ENCODE measurements at regions not wholly inside any gene's neighbourhood (a gene's known extent, or its start where the extent isn't known, plus 50 kb on each side); places are given as distances from the start of the nearest gene placed in this dataset.

- H2AFZ ChIP-seq (ENCODE audit: low read length) = no peak overlapping the region
- intact Hi-C loops (cut with micrococcal nuclease; ENCODE audit: unreplicated experiment) = no loop called here
- H3K4me1 ChIP-seq (ENCODE audit: insufficient read depth, low read length, poor library complexity, severe bottlenecking) = no peaks in the 10 kb centered on the region
- TF ChIP-seq EZH2phosphoT487 (IDR thresholded peaks at IDR 0.05; ENCODE audit: borderline replicate concordance, low read depth, low read length) (no peak), CTCF (conservative IDR thresholded peaks at IDR 0.05; ENCODE audit: low read length) (no peak)
- ChIA-PET POLR2A (no interaction called here), CTCF (ENCODE audit: unreplicated experiment) (no interaction called here)
- H3K79me2 ChIP-seq (ENCODE audit: insufficient read depth, low read depth, low read length) = no peaks in the 10 kb centered on the region
- H3K4me3 ChIP-seq (ENCODE audit: low read depth, low read length, poor library complexity, severe bottlenecking) = no peak overlapping the region
- no peak overlapping the region for H3K27ac ChIP-seq (ENCODE audit: low read depth, low read length, poor library complexity, severe bottlenecking)
- no peaks in the 10 kb centered on the region for H3K9me2 ChIP-seq (ENCODE audit: insufficient read depth, low read length)
- no peak for DNase-seq (ENCODE audit: low spot score)
- H3K9me3 ChIP-seq (ENCODE audit: low read length) = no peaks in the 10 kb centered on the region
- H3K36me3 ChIP-seq (ENCODE audit: insufficient read depth, low read length) = no peaks in the 10 kb centered on the region
- H4K20me1 ChIP-seq (ENCODE audit: insufficient read depth, low read length) = no peaks in the 10 kb centered on the region
- no peak overlapping the region for H3K4me2 ChIP-seq (ENCODE audit: low read length)
- BruUV-seq (replicated peaks) = no TSS peak
Measured at GRCh38 chr14:76585616-76586015, 175.7 kb upstream of the VASH1 start.

DNA sequence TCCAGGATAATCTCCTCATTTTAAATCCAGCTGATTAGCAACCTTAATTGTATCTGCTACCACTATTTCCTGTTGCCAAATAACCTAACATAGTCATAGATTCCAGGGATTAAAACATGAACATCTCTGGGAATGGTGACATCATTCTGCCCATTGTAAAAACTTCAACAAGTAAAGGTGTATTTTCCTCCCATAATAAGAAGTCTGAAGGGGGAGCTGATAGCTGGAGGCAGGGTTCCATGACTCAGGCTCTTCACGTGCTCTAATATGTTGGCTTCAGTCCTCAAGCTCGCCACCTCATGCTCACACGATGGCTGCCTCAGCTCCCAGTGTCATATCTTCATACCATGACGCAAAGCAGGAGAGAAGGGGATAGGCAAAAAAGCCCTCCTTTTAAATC, 172.0 kb upstream of the VASH1 start:
- Histone ChIP-seq H4K20me1 (ENCODE audit: insufficient read depth, low read length) (no peaks in the 10 kb centered on the region), H2AFZ (ENCODE audit: low read length) (no peak overlapping the region), H3K36me3 (ENCODE audit: insufficient read depth, low read length) (no peaks in the 10 kb centered on the region), H3K4me2 (ENCODE audit: low read length) (no peak overlapping the region), H3K4me1 (ENCODE audit: insufficient read depth, low read length, poor library complexity, severe bottlenecking) (no peaks in the 10 kb centered on the region), H3K9me3 (ENCODE audit: low read length) (no peaks in the 10 kb centered on the region), H3K4me3 (ENCODE audit: low read depth, low read length, poor library complexity, severe bottlenecking) (no peak overlapping the region), H3K79me2 (ENCODE audit: insufficient read depth, low read depth, low read length) (no peaks in the 10 kb centered on the region), H3K27ac (ENCODE audit: low read depth, low read length, poor library complexity, severe bottlenecking) (no peak overlapping the region), H3K9me2 (ENCODE audit: insufficient read depth, low read length) (no peaks in the 10 kb centered on the region)
- no peak for TF ChIP-seq CTCF (conservative IDR thresholded peaks at IDR 0.05; ENCODE audit: low read length)
- no peak for TF ChIP-seq EZH2phosphoT487 (IDR thresholded peaks at IDR 0.05; ENCODE audit: borderline replicate concordance, low read depth, low read length)
- no peak for DNase-seq (ENCODE audit: low spot score)
- no TSS peak for BruUV-seq (replicated peaks)
- intact Hi-C loops (cut with micrococcal nuclease; ENCODE audit: unreplicated experiment) = no loop called here
- POLR2A ChIA-PET = interaction anchor here (0.6 kb wide), 1 partner anchor 830 kb away, joined by 3 read pairs; no protein-coding TSS in a partner anchor
- CTCF ChIA-PET (ENCODE audit: unreplicated experiment) = no interaction called here

- BruUV-seq (replicated peaks) = no TSS peak
- intact Hi-C loops (cut with micrococcal nuclease; ENCODE audit: unreplicated experiment) = no loop called here
- CTCF ChIA-PET (ENCODE audit: unreplicated experiment) = interaction anchor here (0.6 kb wide), 1 partner anchor 124 kb away, joined by 3 read pairs; no protein-coding TSS in a partner anchor
- Histone ChIP-seq H3K9me2 (ENCODE audit: insufficient read depth, low read length) (no peaks in the 10 kb centered on the region), H3K9me3 (ENCODE audit: low read length) (no peaks in the 10 kb centered on the region), H3K4me2 (ENCODE audit: low read length) (no peak overlapping the region), H3K4me3 (ENCODE audit: low read depth, low read length, poor library complexity, severe bottlenecking) (no peak overlapping the region), H3K79me2 (ENCODE audit: insufficient read depth, low read depth, low read length) (no peaks in the 10 kb centered on the region), H2AFZ (ENCODE audit: low read length) (no peak overlapping the region), H4K20me1 (ENCODE audit: insufficient read depth, low read length) (no peaks in the 10 kb centered on the region), H3K36me3 (ENCODE audit: insufficient read depth, low read length) (no peaks in the 10 kb centered on the region), H3K27ac (ENCODE audit: low read depth, low read length, poor library complexity, severe bottlenecking) (no peak overlapping the region), H3K4me1 (ENCODE audit: insufficient read depth, low read length, poor library complexity, severe bottlenecking) (no peaks in the 10 kb centered on the region)
- POLR2A ChIA-PET = interaction anchor here (0.7 kb wide), 1 partner anchor 19 kb away, joined by 5 read pairs; no protein-coding TSS in a partner anchor
- DNase-seq (ENCODE audit: low spot score) = no peak
- TF ChIP-seq EZH2phosphoT487 (IDR thresholded peaks at IDR 0.05; ENCODE audit: borderline replicate concordance, low read depth, low read length) = no peak
- TF ChIP-seq CTCF (conservative IDR thresholded peaks at IDR 0.05; ENCODE audit: low read length) = no peak
Measured at GRCh38 chr14:76591266-76591665, 170.0 kb upstream of the VASH1 start.

All from OCI-LY7 (cell line).